Tibial nerve (tissue), 4 donors: ENCODE measurements at regions not wholly inside any gene's neighbourhood (a gene's known extent, or its start where the extent isn't known, plus 50 kb on each side); places are given as distances from the start of the nearest gene placed in this dataset.
"Not testable (repeated sequence)": the region's sequence is repeated elsewhere in the genome, so short reads cannot be mapped to it uniquely, and the experiment has no call there.

Experiments
- DNase-seq, 2 donors: peaks; one replicate each; pipeline ENCODE4 v3.0.0-alpha.2; 2019; ENCODE audit warnings: low spot score in 2 of 2
- H3K27ac ChIP-seq, 4 donors: fragments of 200-600 bp; sonication (generic) in 3 of 4; one replicate each; pipeline ENCODE4 v1.5.1; 2017 to 2019; ENCODE audit warnings: mild to moderate bottlenecking in 1 of 4
- H3K27me3 ChIP-seq, 2 donors: fragments of 200-600 bp; sonication (generic) in 1 of 2; one replicate each; pipeline versions ENCODE4 v1.5.1 to v1.6.0; 2017 to 2019
- H3K36me3 ChIP-seq, 3 donors: fragments of 200-600 bp; sonication (generic); one replicate each; pipeline ENCODE4 v1.5.1; 2018 to 2019
- H3K4me1 ChIP-seq, 4 donors: fragments of 200-600 bp; sonication (generic) in 3 of 4; one replicate each; pipeline ENCODE4 v1.5.1; 2017 to 2019
- H3K4me3 ChIP-seq, 4 donors: fragments of 200-600 bp; sonication (generic) in 3 of 4; one replicate each; pipeline ENCODE4 v1.5.1; 2017 to 2019; ENCODE audit warnings: mild to moderate bottlenecking in 1 of 4, moderate library complexity in 1 of 4
- H3K9me3 ChIP-seq, 4 donors: fragments of 200-600 bp; sonication (generic) in 3 of 4; one replicate each; pipeline ENCODE4 v1.5.1; 2017 to 2019
- EP300 ChIP-seq, 2 donors: sonication (generic); formaldehyde crosslinking; IDR thresholded peaks; one replicate each; pipeline ENCODE4 v1.6.1; 2017; ENCODE audit warnings: antibody characterized with exemption in 2 of 2, mild to moderate bottlenecking in 1 of 2
- POLR2A ChIP-seq, 2 donors: fragments of 450-650 bp; IDR thresholded peaks; one replicate each; pipeline ENCODE4 v1.6.1; 2017; ENCODE audit warnings: antibody characterized with exemption in 2 of 2, mild to moderate bottlenecking in 2 of 2, moderate library complexity in 2 of 2
- WGBS, 2 donors: methylation state at CpG; one replicate each; pipeline ENCODE4 v1.1.5; 2018; 5-methylcytosine and 5-hydroxymethylcytosine counted together
- TF ChIP-seq, protein P1 (sequence below), 5 experiments: fragments of 200-600 bp in 3 of 5; fragments of 450-650 bp in 2 of 5; sonication (generic) in 3 of 5; IDR thresholded peaks; one replicate each; pipeline ENCODE4 v1.5.1; 2016 to 2019; ENCODE audit warnings: antibody characterized with exemption in 5 of 5, mild to moderate bottlenecking in 3 of 5, moderate library complexity in 2 of 5

DNA sequence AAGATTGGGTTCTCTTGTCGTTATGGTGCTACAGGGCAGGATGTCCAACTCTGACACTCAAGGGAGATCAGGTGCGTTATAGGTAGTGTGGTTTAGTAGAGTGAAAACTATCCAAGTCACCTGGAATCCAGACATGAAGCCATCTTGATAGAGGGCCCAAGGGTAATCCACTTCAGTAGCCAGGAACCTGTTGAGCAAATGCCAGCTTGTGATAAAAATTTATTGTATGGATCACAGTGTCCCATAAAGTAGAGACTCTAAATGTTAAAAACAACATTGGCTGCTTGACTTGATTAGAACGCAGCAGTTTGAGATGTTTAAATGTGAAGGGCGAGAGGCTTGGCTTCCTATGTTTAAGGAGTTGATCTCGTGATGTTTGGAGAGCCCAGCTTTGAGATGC, 105.7 kb upstream of the GMDS start:
- Histone ChIP-seq H3K9me3 (no peaks in the 10 kb centered on the region), H3K4me3 (no peak overlapping the region), H3K27ac (peak overlapping the region in 1 of 4 donors; percentile 36), H3K36me3 (no peaks in the 10 kb centered on the region), H3K4me1 (peaks cover 0 to 29% (median 0%) of the 10 kb centered on the region in 4 donors), H3K27me3 (no peaks in the 10 kb centered on the region)
- no peak for DNase-seq
- WGBS, 2 donors, result 97% methylated on average over 5 of the region's 5 CpGs
- TF ChIP-seq EP300 (IDR thresholded peaks at IDR 0.05) (no peak), POLR2A (IDR thresholded peaks at IDR 0.05) (no peak)
- TF ChIP-seq, protein P1, sequence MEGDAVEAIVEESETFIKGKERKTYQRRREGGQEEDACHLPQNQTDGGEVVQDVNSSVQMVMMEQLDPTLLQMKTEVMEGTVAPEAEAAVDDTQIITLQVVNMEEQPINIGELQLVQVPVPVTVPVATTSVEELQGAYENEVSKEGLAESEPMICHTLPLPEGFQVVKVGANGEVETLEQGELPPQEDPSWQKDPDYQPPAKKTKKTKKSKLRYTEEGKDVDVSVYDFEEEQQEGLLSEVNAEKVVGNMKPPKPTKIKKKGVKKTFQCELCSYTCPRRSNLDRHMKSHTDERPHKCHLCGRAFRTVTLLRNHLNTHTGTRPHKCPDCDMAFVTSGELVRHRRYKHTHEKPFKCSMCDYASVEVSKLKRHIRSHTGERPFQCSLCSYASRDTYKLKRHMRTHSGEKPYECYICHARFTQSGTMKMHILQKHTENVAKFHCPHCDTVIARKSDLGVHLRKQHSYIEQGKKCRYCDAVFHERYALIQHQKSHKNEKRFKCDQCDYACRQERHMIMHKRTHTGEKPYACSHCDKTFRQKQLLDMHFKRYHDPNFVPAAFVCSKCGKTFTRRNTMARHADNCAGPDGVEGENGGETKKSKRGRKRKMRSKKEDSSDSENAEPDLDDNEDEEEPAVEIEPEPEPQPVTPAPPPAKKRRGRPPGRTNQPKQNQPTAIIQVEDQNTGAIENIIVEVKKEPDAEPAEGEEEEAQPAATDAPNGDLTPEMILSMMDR (IDR thresholded peaks at IDR 0.05), result no peak

DNA sequence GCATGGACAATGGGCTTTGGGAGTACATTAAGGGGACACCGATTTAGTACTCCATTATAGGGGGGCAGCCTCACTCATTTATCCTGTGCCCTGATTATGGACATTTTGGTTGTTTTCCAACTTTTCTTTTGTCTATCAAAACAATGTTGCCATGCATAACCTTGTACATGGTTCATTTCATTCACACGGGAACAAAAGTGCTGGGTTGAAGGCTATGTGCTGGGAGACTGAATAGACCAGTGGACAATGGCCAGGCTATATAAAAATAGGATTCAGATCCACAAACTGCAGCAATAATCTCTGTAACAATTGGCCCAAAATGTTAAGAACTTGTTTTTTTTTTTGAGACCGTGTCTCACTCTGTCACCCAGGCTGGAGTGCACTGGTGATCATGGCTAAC, 100.7 kb upstream of the GMDS start:
- 82 to 83% methylated on average over 3 of the region's 3 CpGs for WGBS, 2 donors
- TF ChIP-seq EP300 (IDR thresholded peaks at IDR 0.05) (no peak), POLR2A (IDR thresholded peaks at IDR 0.05) (no peak)
- no peaks in the 10 kb centered on the region for H3K27me3 ChIP-seq
- H3K9me3 ChIP-seq, result peaks cover 0 to 3% (median 0%) of the 10 kb centered on the region in 4 donors
- DNase-seq, result no peak
- no peak overlapping the region for H3K4me3 ChIP-seq
- H3K4me1 ChIP-seq, result no peaks in the 10 kb centered on the region
- H3K36me3 ChIP-seq, result no peaks in the 10 kb centered on the region
- H3K27ac ChIP-seq, result no peak overlapping the region

DNA sequence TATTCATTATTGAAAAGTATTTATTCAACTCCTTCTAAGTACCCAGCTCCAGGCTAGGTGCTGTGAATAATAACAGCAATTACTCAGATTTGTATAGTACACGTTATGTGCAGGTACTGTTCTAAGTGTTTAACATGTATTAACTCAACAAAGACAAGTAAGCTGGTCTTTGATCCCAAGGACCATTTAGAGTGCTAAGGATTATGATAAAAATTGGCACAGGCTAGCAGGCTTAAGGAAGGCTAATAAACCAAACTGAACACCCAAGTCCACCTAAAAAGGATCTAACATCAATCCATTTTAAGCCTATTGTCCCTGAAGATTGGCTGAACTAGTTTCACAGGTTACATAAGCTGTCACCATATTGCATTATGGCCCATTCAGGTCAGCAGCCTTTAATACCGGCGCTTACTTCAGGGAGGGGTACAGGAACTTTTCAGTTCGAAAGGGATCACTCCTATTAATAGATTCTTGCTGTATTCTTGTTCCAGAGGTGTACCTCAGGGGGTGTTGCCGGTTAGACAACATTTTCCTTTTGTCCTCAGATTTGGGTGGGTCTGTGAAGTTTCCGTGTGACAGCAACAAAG, 99.0 kb upstream of the GMDS start:
- Histone ChIP-seq H3K4me1 (no peaks in the 10 kb centered on the region), H3K36me3 (no peaks in the 10 kb centered on the region), H3K4me3 (no peak overlapping the region), H3K27me3 (no peaks in the 10 kb centered on the region), H3K27ac (no peak overlapping the region), H3K9me3 (peaks cover 0 to 11% (median 4%) of the 10 kb centered on the region in 4 donors)
- 90 to 91% methylated on average over 6 of the region's 6 CpGs for WGBS, 2 donors
- TF ChIP-seq, protein P1 (IDR thresholded peaks at IDR 0.05), result no peak
- TF ChIP-seq POLR2A (IDR thresholded peaks at IDR 0.05), result no peak
- TF ChIP-seq EP300 (IDR thresholded peaks at IDR 0.05), result no peak
- DNase-seq, result no peak

DNA sequence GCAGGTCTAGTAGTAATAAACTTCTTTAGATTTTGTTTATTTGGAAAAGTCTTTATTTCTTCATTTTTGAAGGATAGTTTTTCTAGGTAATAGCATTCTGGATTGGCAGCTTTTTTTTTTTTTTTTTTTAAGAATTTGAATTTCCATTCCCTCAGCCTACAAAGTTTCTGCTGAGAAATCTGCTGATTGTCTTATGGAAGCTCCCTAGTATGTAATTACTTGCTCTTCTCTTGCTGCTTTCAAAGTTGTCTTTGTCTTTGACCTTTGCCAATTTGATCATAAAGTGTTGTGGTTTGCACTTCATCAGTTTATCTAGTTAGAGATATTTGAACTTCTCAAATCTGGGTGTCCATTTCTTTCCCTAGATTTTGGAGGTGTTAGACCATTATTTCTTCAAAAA, 82.2 kb upstream of the GMDS start:
- Histone ChIP-seq H3K36me3 (peaks cover 0 to 43% (median 0%) of the 10 kb centered on the region in 3 donors), H3K4me3 (no peak overlapping the region), H3K9me3 (peaks cover 0 to 68% (median 23%) of the 10 kb centered on the region in 4 donors), H3K27ac (no peak overlapping the region), H3K27me3 (no peaks in the 10 kb centered on the region), H3K4me1 (no peaks in the 10 kb centered on the region)
- DNase-seq, result no peak
- TF ChIP-seq POLR2A (IDR thresholded peaks at IDR 0.05), result no peak
- TF ChIP-seq, protein P1 (IDR thresholded peaks at IDR 0.05), result no peak

DNA sequence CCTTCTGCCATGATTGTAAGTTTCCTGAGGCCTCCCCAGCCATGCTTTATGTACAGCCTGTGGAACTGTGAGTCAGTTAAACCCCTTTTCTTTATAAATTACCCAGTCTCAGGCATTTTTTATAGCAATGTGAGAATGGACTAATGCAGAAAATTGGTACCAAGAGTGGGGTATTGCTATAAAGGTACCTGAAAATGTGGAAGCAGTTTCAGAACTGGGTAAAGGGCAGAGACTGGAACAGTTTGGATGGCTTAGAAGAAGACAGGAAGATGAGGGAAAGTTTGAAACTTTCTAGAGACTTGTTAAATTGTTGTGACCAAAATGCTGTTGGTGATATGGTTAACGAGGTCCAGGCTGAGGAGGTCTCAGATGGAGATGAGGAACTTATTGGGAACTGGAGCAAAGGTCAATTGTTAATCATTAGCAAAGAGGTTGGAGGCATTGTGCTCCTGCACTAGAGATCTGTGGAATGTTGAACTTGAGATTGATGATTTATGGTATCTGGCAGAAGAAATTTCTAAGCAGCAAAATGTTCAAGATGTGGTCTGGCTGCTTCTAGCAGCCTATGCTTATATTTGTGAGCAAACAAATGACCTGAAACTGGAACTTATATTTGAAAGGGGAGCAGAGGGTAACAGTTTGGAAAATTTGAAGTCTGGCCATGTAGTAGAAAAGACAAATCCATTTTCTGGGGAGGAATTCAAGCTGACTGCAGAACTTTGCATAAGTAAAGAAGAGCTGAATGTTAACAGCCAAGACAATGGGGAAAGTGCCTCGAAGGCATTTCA, 79.0 kb upstream of the GMDS start:
- H3K9me3 ChIP-seq, result peaks cover 0 to 87% (median 22%) of the 10 kb centered on the region in 4 donors
- no peak overlapping the region for H3K4me3 ChIP-seq
- TF ChIP-seq POLR2A (IDR thresholded peaks at IDR 0.05) (no peak), EP300 (IDR thresholded peaks at IDR 0.05) (no peak)
- TF ChIP-seq, protein P1 (IDR thresholded peaks at IDR 0.05), result no peak
- H3K27ac ChIP-seq, result no peak overlapping the region
- H3K27me3 ChIP-seq, result no peaks in the 10 kb centered on the region
- WGBS, 2 donors, result 80 to 88% methylated on average over 2 of the region's 2 CpGs
- peaks cover 0 to 40% (median 0%) of the 10 kb centered on the region in 3 donors for H3K36me3 ChIP-seq
- no peaks in the 10 kb centered on the region for H3K4me1 ChIP-seq
- no peak for DNase-seq

DNA sequence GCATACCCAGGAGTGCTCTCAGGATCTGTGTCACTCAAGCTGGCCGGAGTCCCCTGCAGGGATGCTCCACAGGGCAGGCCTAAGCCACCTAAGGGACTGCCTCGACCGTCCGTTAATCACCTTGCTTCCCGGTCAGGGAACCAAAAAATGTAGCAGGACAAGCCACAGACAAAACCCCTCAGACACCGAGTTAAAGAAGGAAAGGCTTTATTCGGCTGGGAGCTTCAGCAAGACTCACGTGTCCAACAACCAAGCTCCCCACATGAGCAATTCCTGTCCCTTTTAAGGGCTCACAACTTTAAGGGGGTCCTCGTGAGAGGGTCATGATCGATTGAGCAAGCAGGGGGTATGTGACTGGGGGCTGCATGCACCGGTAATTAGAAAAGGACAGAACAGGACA, 72.1 kb upstream of the GMDS start:
- H3K27ac ChIP-seq, DNase-seq: not testable (repeated sequence)
- 97 to 100% methylated on average over 11 of the region's 11 CpGs for WGBS, 2 donors

More for the DNA sequence above, 72.1 kb upstream of the GMDS start:
- peaks cover 0 to 30% (median 2%) of the 10 kb centered on the region in 4 donors for H3K9me3 ChIP-seq
- H3K4me1 ChIP-seq, H3K27me3 ChIP-seq, H3K4me3 ChIP-seq: not testable (repeated sequence)
- peaks cover 0 to 18% (median 0%) of the 10 kb centered on the region in 3 donors for H3K36me3 ChIP-seq
